Astrocyte of the spinal cord (primary cell): ENCODE measurements at regions not wholly inside any gene's neighbourhood (a gene's known extent, or its start where the extent isn't known, plus 50 kb on each side); places are given as distances from the start of the nearest gene placed in this dataset.
"Not testable (repeated sequence)": the region's sequence is repeated elsewhere in the genome, so short reads cannot be mapped to it uniquely, and the experiment has no call there.

Experiments
- DNase-seq: peaks from one replicate; pipeline ENCODE4 v3.0.0; 2011; ENCODE audit warnings: low read depth, low spot score
- H3K4me3 ChIP-seq: 2 replicates; pipeline ENCODE4 v1.5.1; 2011; ENCODE audit warnings: low read depth, mild to moderate bottlenecking, low read length, moderate library complexity
- CTCF ChIP-seq: IDR thresholded peaks from 2 replicates; pipeline ENCODE4 v1.5.1; 2012; ENCODE audit warnings: low read depth, mild to moderate bottlenecking, low read length, inconsistent platforms
- in situ Hi-C: cut with HindIII; loops from 2 replicates; pipeline ENCODE4 v1.10.0; 2017; ENCODE audit warnings: low sequenced_read_pairs

GRCh38 chr4:132792310-132792709, 356.8 kb upstream of the PCDH10 start:
- TF ChIP-seq CTCF: no peak
- in situ Hi-C loops: no loop called here
- DNase-seq: no peak
- H3K4me3 ChIP-seq: no peak overlapping the region

- TF ChIP-seq CTCF: no peak
- DNase-seq: no peak
- in situ Hi-C loops: no loop called here
- no peak overlapping the region for H3K4me3 ChIP-seq
Measured at GRCh38 chr4:132797856-132798255, 351.2 kb upstream of the PCDH10 start.

- in situ Hi-C loops: no loop called here
Measured at GRCh38 chr4:132809298-132810032, 339.6 kb upstream of the PCDH10 start.

GRCh38 chr4:132813061-132813460, 336.0 kb upstream of the PCDH10 start:
- in situ Hi-C loops, DNase-seq, H3K4me3 ChIP-seq: not testable (repeated sequence)

More at GRCh38 chr4:132809298-132810032, 339.6 kb upstream of the PCDH10 start:
- no peak overlapping the region for H3K4me3 ChIP-seq
- no peak for TF ChIP-seq CTCF
- DNase-seq: no peak

GRCh38 chr4:132818091-132818490, 331.0 kb upstream of the PCDH10 start:
- TF ChIP-seq CTCF: no peak
- DNase-seq: no peak
- in situ Hi-C loops: no loop called here
- no peak overlapping the region for H3K4me3 ChIP-seq

DNA sequence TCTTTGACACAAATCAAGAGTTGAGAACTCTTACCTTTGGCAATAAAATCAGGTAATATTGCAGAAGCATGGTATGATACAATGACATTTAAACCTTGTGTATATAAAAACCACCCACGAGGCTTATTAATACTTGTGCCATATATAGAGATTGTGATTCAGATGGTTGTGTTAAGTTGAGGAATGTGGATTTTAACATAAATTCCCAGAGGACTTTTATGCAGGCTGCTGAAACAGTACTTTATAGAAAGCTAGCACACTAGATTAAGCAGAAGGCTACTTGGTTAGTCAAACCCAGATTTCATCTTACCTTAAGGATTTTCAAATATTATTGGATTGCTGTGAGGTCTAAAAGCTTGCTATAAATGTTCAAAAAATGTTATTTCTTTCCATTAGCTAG, 325.7 kb upstream of the PCDH10 start:
- H3K4me3 ChIP-seq: no peak overlapping the region
- no peak for DNase-seq
- TF ChIP-seq CTCF: no peak
- in situ Hi-C loops: no loop called here

DNA sequence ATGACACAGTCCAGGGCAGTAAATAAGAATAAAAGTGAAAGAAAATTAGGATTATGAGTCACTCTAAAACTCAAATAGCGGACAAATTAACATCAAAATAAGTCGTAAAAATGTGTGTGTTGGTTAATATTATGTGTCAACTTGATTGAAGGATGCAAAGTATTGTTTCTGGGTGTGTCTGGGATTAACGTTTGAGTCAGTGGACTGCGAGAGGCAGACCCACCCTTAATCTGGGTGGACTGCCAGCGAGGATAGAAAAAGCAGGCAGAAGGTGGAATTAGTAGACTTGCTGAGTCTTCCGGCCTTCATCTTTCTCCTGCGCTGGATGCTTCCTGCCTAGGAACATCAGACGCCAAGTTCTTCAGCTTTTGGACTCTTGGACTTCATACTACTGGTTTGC, 324.3 kb upstream of the PCDH10 start:
- no peak overlapping the region for H3K4me3 ChIP-seq
- no peak for TF ChIP-seq CTCF
- in situ Hi-C loops: no loop called here
- no peak for DNase-seq
